ENCODE measurements at regions not wholly inside any gene's neighbourhood (a gene's known extent, or its start where the extent isn't known, plus 50 kb on each side); places are given as distances from the start of the nearest gene placed in this dataset.

- Histone ChIP-seq H3K36me3 (ENCODE audit: low read length) (no peaks in the 10 kb centered on the region), H3F3A (ENCODE audit: insufficient read depth) (no peaks in the 10 kb centered on the region), H3K79me2 (ENCODE audit: insufficient read depth, low read length) (no peaks in the 10 kb centered on the region), H3K4me3 (ENCODE audit: insufficient read depth, low read length, poor library complexity, severe bottlenecking) (no peak overlapping the region), H3K9me3 (ENCODE audit: insufficient read depth, low read length) (no peaks in the 10 kb centered on the region), H2AFZ (ENCODE audit: low read depth, low read length, severe bottlenecking) (no peak overlapping the region), H3K27ac (ENCODE audit: low read depth, low read length) (no peak overlapping the region), H3K9me2 (replicated peaks; ENCODE audit: insufficient read depth, low read length) (no peaks in the 10 kb centered on the region), H3K9ac (ENCODE audit: low read length) (no peak overlapping the region), H4K20me1 (ENCODE audit: low read depth, low read length) (no peaks in the 10 kb centered on the region), H3K4me2 (ENCODE audit: low read depth, low read length, poor library complexity, severe bottlenecking) (no peak overlapping the region), H3K27me3 (ENCODE audit: low read length) (no peaks in the 10 kb centered on the region)
- no peak for TF ChIP-seq CTCF (IDR thresholded peaks at IDR 0.05; ENCODE audit: insufficient read depth, low read length, poor library complexity, severe bottlenecking)
- no peak for TF ChIP-seq EZH2phosphoT487 (conservative IDR thresholded peaks at IDR 0.05; ENCODE audit: low read length)
These were observed 148.8 kb upstream of the SGCD start for GRCh38 chr5:156178117-156178516.

- H3K9me2 ChIP-seq (replicated peaks; ENCODE audit: insufficient read depth, low read length), result no peaks in the 10 kb centered on the region
- H3K9ac ChIP-seq (ENCODE audit: low read length), result no peak overlapping the region
- no peaks in the 10 kb centered on the region for H3K36me3 ChIP-seq (ENCODE audit: low read length)
- no peak overlapping the region for H3K4me3 ChIP-seq (ENCODE audit: insufficient read depth, low read length, poor library complexity, severe bottlenecking)
- H3K27me3 ChIP-seq (ENCODE audit: low read length), result no peaks in the 10 kb centered on the region
- H2AFZ ChIP-seq (ENCODE audit: low read depth, low read length, severe bottlenecking), result no peak overlapping the region
- H3F3A ChIP-seq (ENCODE audit: insufficient read depth), result no peaks in the 10 kb centered on the region
- no peaks in the 10 kb centered on the region for H3K79me2 ChIP-seq (ENCODE audit: insufficient read depth, low read length)
- no peak overlapping the region for H3K4me2 ChIP-seq (ENCODE audit: low read depth, low read length, poor library complexity, severe bottlenecking)
- H3K27ac ChIP-seq (ENCODE audit: low read depth, low read length), result no peak overlapping the region
- no peaks in the 10 kb centered on the region for H4K20me1 ChIP-seq (ENCODE audit: low read depth, low read length)
- no peaks in the 10 kb centered on the region for H3K9me3 ChIP-seq (ENCODE audit: insufficient read depth, low read length)
- no peak for TF ChIP-seq CTCF (IDR thresholded peaks at IDR 0.05; ENCODE audit: insufficient read depth, low read length, poor library complexity, severe bottlenecking)
- no peak for TF ChIP-seq EZH2phosphoT487 (conservative IDR thresholded peaks at IDR 0.05; ENCODE audit: low read length)
These were observed 145.3 kb upstream of the SGCD start for GRCh38 chr5:156181656-156182055.

GRCh38 chr5:156182174-156182967 lies 144.6 kb upstream of the SGCD start:
- Histone ChIP-seq H3K4me2 (ENCODE audit: low read depth, low read length, poor library complexity, severe bottlenecking) (no peak overlapping the region), H3K27me3 (ENCODE audit: low read length) (no peaks in the 10 kb centered on the region), H3K9me2 (replicated peaks; ENCODE audit: insufficient read depth, low read length) (no peaks in the 10 kb centered on the region), H3K27ac (ENCODE audit: low read depth, low read length) (no peak overlapping the region), H3F3A (ENCODE audit: insufficient read depth) (no peaks in the 10 kb centered on the region), H2AFZ (ENCODE audit: low read depth, low read length, severe bottlenecking) (no peak overlapping the region), H4K20me1 (ENCODE audit: low read depth, low read length) (no peaks in the 10 kb centered on the region), H3K9me3 (ENCODE audit: insufficient read depth, low read length) (no peaks in the 10 kb centered on the region), H3K36me3 (ENCODE audit: low read length) (no peaks in the 10 kb centered on the region), H3K9ac (ENCODE audit: low read length) (no peak overlapping the region), H3K79me2 (ENCODE audit: insufficient read depth, low read length) (no peaks in the 10 kb centered on the region), H3K4me3 (ENCODE audit: insufficient read depth, low read length, poor library complexity, severe bottlenecking) (no peak overlapping the region)
- TF ChIP-seq EZH2phosphoT487 (conservative IDR thresholded peaks at IDR 0.05; ENCODE audit: low read length) (no peak), CTCF (IDR thresholded peaks at IDR 0.05; ENCODE audit: insufficient read depth, low read length, poor library complexity, severe bottlenecking) (no peak)
